Anterior cingulate cortex (tissue), 58 donors: ENCODE measurements at regions not wholly inside any gene's neighbourhood (a gene's known extent, or its start where the extent isn't known, plus 50 kb on each side); places are given as distances from the start of the nearest gene placed in this dataset.
"Not testable (repeated sequence)": the region's sequence is repeated elsewhere in the genome, so short reads cannot be mapped to it uniquely, and the experiment has no call there.

Experiments used
- DNase-seq, 58 donors: peaks; one replicate each; lab custom pipeline; 2025; lab: John Stamatoyannopoulos, UW

DNA sequence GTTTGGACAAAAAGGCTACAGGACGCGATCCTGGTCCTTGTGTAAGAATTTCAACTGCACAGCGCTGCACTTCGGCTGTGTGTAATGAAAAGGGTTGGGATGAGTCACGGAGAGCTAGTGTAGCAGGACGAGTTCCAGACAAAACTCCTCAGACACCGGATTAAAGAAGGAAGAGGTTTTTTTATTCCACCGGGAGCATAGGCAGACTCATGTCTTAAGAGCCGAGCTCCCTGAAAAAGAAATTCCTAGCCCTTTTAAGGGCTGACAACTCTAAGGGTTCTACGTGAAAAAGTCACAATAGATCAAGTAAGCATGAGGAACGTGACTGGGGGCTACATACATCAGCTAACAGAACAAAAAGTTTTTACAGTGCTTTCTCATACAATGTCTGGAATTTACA lies 54.8 kb upstream of the FAM90A1 start:
- not testable (repeated sequence) for DNase-seq

DNA sequence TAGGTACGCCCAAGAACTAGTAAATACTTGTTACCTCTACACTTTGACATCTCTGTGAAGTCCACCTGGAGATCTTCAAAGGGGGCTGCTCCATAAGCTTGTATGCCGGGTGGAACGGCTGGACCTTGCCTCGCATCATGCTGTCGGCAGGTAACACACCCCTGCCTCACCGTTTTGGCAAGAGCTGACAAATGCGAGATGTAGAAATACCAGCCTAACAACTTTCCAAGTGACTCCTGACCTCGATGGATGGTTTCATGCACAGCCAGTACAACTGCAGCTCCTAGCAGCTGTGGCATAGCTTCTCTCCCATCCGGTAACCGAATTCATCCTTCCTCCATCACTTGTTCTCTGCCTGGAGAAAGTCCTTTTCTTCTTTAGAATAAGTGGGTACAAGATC lies 58.3 kb upstream of the FAM90A1 start:
- DNase-seq = not testable (repeated sequence)

DNA sequence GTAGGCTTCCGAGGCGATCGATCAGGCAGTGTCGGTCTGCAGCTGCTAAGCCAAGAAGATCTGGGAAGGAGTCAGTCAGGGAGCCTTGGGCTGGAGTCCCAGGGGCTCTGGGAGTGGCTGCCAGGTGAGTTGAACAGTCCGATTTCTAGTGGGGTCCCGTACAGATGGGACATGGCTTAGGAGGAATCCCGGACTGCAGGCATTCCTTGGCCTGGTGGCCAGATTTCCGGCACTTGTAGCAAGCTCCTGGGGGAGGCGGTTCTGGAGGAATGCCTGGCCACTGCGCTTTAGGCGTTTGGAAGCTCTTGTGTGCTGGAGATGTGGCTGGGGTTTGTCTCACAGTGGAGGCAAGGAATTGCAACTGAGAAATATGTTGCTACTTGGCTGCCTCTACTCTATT lies 64.3 kb upstream of the FAM90A1 start:
- DNase-seq = peak in 1 of 58 donors; percentile 4

- DNase-seq = not testable (repeated sequence)
Observed at GRCh38 chr12:8294662-8295061, 67.2 kb upstream of the FAM90A1 start.

- not testable (repeated sequence) for DNase-seq
Observed at GRCh38 chr12:8308611-8309010, 81.2 kb upstream of the FAM90A1 start.

- DNase-seq = not testable (repeated sequence)
Observed at GRCh38 chr12:8315997-8316396, 88.6 kb upstream of the FAM90A1 start.

DNA sequence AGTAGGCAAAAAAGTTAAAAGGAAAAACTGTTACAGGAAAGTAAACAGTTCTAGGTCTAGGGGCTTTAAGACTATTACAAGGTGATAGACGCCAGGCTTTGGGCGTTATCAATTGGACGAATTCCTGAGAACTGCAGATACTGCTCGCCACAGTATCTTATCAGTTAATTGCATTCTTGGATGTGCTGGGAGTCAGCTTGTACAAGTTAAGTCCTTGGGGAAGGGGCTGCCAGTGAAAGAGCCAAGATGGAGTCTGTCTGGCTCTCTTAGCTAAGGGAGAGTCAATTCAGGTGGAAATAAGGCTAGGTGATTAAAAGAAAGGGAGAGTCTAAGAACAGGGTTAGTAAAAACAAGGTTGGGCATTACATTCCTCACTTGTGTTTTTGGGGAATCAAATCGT lies 90.3 kb upstream of the FAM90A1 start:
- DNase-seq = not testable (repeated sequence)

GRCh38 chr12:8320251-8320730 lies 92.9 kb upstream of the FAM90A1 start:
- not testable (repeated sequence) for DNase-seq

GRCh38 chr12:8320791-8321370 lies 93.5 kb upstream of the FAM90A1 start:
- DNase-seq = not testable (repeated sequence)

GRCh38 chr12:8325145-8325839 lies 97.9 kb upstream of the FAM90A1 start:
- not testable (repeated sequence) for DNase-seq

DNA sequence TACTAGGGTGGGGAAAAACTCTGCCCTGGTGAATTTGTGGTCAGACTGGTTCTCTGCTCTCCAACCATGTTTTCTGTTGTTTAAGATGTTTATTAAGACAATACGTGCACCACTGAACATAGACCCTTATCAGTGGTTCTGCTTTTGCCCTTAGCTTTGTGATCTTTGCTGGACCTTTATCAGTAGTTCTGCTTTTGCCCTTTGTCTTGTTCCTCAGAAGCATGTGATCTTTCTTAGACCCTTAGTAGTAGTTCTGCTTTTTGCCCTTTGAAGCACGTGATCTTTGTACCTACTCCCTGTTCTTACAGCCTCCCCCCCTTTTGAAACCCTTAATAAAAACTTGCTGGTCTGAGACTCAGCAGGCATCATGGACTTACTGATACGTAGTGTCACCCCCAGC lies 101.4 kb upstream of the FAM90A1 start:
- not testable (repeated sequence) for DNase-seq

- not testable (repeated sequence) for DNase-seq
Observed at GRCh38 chr12:8332373-8332772, 105.0 kb upstream of the FAM90A1 start.

GRCh38 chr12:8351073-8351472 lies 104.7 kb upstream of the CLEC6A start:
- not testable (repeated sequence) for DNase-seq

- not testable (repeated sequence) for DNase-seq
Observed at GRCh38 chr12:8354741-8355140, 101.0 kb upstream of the CLEC6A start.

DNA sequence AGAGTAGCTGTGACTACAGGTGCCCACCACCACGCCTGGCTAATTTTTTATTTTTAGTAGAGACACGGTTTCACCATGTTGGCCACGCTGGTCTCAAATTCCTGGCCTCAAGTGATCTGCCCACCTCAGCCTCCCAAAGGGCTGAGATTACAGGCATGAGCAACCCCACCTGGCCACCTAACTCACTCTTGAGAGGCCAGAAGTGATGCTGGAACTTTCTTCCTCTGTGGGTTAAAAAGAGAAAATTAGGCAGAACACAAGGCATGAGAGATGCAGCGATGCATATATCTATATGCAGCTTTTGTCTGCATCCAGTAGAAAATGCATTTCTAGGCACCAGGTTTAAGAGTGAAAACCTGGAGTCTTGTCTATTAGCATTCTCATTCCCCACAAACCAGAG lies 100.2 kb upstream of the CLEC6A start:
- not testable (repeated sequence) for DNase-seq

GRCh38 chr12:8373744-8374143 lies 82.0 kb upstream of the CLEC6A start:
- DNase-seq = not testable (repeated sequence)

DNA sequence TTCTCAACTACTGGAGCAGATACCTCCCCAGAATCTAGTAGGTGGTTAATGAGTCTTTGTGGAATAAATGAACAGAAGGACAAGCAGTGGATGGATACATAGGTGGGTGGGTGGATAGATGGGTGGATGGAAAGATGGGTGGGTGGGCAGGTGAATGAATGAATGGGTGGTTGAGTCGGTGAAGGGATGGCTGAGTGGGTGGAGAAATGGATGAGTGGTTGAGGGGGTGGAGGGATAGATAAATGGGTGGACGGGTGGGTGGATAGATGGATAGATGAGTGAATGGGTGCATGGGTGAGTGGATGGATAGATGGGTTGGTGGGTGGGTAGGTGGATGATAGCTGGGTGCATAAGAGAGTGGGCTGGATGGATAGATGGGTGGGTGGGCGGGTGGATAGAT lies 80.6 kb upstream of the CLEC6A start:
- not testable (repeated sequence) for DNase-seq

GRCh38 chr12:8377756-8378155 lies 78.0 kb upstream of the CLEC6A start:
- DNase-seq = not testable (repeated sequence)

DNA sequence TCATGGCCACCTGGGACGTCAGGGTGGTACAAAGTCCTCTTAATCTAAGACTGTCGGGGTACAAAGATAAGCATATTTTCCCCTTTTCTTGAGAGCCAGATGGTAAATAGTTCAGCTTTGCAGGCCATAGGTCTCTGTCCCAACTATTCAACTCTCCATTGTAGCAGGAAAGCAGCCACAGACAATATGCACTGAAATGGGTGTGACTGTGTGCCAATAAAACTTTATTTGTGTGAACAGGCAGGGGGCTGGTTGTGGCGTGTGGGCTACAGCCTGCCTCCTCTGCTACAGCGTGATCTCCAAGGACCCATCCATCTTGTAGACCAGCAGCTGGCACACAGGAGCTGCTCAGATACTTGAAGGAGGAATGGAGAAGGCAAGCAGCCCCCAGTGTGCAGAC lies 73.2 kb upstream of the CLEC6A start:
- DNase-seq = not testable (repeated sequence)

DNA sequence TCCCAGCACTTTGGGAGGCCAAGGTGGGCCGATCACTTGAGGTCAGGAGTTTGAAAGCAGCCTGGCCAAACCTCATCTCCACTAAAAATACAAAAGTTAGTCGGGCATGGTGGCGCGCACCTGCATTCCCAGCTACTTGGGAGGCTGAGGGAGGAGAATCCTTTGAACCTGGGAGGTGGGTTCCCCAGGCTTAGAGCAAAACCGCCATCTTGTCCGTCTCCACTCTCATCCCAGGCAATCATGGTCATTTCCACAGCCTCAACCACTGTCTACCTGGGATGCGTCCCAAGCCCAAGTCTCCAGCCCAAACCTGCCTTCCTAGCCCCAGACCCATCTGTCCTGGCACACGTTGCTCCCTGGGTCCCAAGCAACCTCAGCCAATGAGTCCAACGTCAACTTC lies 71.1 kb upstream of the CLEC6A start:
- not testable (repeated sequence) for DNase-seq

GRCh38 chr12:8385431-8385830 lies 70.3 kb upstream of the CLEC6A start:
- DNase-seq = not testable (repeated sequence)

DNA sequence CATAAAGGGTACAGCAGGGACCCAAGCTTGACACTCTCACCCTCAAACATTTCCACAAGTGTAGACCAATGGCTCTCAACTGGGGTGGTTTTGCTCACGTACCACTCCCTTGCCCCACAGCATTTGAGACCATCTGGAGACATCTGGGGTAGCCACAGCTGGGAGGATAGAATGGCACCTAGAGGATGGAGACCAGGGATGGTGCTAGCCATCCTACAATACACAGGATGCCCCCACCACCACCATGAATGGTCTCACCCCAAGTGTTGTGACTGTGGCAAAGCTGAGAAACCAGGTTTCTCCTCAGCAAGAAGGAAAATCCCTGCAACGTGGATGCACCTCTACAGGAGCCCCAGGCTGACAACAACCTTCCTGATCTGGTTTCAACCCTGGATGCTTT lies 69.1 kb upstream of the CLEC6A start:
- not testable (repeated sequence) for DNase-seq
